NCI-H1694 (cell line): ENCODE measurements at regions not wholly inside any gene's neighbourhood (a gene's known extent, or its start where the extent isn't known, plus 50 kb on each side); places are given as distances from the start of the nearest gene placed in this dataset.
A peak's percentile ranks its signal among the peaks of the same experiment; 100 is the strongest.

ENCODE experiments used
- DNase-seq: peaks from one replicate; lab custom pipeline; 2025; lab: John Stamatoyannopoulos, UW

DNA sequence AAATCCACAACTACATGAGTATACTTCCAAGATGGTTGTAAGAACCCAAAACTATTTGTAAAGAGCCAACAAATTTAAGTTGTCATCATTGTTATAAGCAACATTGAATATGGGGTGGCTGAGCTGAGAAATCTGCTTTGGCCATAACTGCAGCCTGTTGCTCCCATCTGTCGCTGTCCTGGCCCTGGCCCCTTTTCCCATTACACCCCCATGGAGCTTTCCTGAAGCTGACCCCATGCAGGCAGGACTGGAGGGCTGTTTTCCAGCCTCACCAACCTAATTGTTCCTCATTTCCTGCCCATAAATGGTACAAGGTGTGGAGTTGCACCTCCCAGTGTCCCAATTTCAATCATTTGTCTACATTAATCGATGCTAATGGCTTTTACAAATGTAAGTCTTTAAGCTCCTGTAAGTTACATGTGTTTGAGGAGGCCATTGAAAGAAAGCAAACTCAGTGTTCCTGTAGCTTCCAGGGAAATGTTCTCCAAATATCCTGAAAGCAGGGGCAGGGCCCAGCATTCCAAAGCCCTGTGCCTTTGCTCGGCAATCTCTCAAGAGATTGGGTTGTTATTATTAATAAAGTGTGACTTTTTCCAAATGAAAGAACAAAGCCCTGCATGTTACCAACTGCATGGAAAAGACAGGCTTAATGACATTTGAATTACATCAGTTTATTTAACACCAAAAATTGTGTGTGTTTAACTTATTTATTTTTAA, 545.9 kb downstream of the PLPP3 start:
- DNase-seq = no peak

DNA sequence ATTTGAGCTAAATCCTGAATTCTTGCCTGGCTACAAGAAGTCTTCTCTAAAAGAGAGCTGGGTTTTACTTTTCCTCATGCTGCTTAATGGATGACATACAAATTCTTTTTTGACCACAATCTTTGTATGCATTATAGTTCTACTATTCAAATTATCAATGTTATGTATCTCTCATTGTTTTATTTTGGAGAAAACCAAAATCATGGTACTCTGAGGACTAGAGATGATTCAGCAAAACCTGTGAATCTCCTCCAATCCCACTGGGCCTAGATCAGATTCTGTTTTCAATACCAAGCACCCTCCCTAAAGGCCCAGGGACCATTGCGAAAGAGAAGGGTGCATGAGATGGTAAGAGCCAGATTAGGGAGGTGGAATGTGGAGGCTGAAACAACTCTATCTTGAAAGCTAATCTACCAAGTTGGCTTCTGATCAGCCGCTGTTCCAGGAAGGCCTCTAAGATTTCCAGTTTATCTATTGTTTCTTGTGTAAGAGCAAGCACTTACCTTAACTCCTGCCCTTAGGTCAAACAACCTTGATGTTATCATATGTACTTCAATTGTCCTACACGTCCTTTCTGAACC, 547.2 kb downstream of the PLPP3 start:
- no peak for DNase-seq

DNA sequence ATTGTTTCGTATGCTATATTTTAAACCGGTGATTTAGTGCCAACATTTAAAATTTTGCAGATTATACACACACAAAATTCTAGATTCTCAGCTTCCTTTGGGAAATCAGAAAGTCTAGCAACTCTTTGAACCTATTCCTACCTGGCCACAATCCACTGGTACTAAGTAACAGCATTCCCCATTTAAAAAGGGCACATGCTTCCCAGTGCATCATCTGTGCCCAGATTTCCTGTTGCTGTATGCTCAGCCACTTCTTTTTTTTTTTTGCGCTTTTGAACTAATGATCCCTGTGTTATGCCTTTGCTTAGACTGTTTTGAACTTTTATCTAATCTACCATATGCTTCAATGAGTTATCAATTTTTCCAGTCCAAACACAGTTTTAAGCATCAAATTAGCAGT, 548.4 kb downstream of the PLPP3 start:
- no peak for DNase-seq

DNA sequence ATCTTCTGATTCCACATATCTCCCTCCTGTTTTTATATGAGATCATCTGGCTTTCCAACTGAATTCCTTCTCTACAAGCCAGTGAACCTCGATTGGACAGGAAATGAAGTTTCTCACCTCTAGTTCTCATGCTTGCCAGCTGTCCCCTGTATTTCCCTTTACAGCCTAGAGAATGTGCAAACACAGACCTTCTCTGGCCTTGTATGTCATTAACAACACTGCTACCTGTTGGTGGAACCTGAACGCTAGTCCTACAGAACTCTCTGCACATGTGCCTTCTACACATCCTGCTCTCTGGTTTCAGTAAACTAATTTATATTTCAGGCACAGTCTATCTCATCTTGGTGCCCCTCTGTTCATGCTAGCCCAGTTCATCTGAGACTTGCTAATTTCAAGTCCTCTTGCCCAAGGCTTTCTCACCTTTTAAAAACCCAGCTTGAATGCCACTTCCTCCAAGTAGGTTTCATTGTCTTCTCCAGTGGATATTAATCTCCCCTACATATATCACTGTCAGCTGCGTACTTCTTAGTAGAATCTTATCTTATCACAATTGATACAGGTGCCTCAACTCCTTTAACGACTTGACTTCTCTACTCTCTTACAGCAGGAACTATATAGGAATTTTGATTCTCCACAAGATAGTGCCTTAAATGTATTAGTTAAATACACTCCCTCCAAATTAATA, 549.9 kb downstream of the PLPP3 start:
- DNase-seq = no peak

DNA sequence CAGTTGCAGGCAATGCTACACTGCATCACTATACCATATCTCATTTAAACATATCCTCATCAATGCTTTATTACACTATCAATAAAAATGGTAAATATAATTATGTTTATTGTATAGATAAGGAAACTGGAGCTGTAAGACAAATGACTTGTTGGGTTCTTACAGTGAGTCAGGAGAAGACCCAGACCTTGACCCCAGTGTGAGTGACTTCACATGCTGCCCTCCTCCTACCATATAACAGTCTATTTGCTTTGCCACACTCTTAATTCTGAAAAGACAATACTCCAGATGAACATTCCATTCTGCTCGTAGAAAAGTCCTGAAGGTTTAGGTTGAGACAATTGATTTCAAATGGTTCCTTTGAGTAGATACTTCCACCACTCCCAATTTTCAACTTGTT, 550.5 kb downstream of the PLPP3 start:
- no peak for DNase-seq

DNA sequence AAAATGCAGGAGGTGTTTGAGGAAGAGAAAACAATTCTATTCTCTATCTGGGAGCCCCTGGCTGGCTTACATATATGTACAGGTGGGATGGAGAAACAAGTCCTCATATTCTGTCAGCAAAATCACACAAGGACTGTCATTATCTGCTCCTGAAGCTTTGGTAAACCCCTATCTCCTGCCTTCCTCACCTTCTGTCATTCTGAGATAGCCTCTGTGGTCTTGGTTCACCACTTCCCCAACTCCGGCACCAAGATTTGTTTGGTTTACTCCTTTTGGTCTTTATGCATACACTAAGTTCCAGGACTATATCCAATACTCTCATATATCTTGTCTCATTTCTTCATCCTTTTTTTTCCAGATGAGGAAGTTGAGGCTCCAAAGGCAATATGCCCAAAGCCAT, 551.1 kb downstream of the PLPP3 start:
- no peak for DNase-seq

DNA sequence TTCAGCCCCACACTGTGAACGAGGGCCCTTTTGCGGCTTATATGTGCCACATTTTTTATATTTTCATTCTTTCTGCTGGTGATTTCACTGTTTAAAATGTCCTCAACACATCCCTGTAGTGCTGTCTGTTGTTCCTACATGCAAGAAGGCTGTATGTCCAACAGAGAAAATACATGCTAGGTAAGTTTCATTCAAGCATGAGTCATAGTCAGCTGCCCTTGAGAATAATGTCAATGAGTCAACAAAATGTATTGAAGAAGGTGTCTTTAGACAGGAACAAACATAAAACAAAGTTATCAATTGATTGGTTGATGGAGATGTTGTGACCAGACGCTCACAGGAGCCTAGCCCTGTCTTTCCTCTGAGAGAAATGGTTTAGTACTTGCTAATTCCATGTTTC, 553.4 kb downstream of the PLPP3 start:
- no peak for DNase-seq

DNA sequence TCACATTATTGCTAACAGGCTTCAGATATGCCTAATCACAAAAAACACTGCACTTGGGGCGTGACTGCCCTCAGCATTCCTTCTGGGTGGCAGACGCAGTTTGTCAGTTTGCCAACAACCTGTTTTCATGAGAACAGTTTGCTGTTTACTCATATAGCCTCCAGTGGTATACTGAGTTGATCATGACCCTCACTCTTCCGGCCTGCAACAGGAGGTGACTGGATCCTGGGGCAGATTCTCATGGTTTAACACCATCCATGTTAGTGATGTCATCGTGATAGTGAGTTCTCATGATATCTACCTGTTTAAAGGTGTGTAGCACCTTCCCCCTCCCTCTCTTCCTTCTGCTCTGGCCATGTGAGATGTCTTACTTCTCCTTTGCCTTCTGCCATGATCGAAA, 555.2 kb downstream of the PLPP3 start:
- DNase-seq = no peak

DNA sequence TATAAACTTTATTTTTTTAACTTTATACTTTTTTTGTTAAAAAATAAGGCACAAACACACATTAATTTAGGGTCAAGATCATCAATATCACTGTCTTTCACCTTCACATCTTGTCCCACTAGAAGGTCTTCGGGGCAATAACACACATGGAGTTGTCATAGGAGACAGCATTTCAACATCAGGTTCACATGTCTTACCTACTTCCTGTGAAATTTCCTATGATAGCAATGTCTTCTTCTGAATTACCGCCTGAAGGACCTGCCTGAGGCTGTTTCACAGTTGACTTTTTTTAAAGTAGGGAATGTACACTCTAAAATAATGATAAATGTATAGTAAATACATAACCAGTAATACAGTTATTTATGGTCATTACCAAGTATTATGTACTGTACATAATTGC, 559.4 kb downstream of the PLPP3 start:
- DNase-seq = no peak

DNA sequence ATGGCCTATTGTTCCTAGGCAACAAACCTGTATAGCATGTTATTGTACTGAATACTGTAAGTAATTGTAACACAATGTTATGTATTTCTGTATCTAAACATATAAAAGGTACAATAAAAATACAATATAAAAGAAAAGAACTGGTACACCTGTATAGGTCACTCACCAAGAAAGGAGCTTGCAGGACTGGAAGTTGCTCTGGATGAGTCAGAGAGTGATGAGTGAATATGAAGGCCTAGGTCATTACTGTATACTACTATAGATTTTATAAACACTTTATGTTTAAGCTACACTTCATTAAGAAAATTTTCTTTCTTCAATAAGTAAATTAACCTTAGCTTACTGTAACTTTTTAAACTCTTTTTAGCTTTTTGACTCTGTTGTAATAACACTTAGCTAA, 559.9 kb downstream of the PLPP3 start:
- no peak for DNase-seq

DNA sequence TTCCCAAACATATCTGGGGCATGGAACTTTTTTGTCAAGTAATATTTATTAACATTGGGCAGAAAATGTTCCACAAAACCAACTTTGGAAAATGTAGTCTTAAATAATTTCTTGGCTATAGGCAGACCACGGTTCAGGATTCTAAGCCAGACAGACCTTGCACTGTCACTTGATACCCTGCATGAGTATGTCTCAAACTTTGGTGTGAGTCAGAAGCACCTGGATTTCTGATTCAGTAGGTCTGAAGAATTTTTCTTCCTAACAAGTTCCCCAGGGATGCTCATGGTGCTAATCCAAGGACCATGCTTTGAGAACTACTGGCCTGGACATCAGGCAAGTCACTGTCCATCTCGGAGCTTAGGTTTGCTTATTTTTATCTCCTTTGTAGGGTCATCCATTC, 562.0 kb downstream of the PLPP3 start:
- no peak for DNase-seq

DNA sequence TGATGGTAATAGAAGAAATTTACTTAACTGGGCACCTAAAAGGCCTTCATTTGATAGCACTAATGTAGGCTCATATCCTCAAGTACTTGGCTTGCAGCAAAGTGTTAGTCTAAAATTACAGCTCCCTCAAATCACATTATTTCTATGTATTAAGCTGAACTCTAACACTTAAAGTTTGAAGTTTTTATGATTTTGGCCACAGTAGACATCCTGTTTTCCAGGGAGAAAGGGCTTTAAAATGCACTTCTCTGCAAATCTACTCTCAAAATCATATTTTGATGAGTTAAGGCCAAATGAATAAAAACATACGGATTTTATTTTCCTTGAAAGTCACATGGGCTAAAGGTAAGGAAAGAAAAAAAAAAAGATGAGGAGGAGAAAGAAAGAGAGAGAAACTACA, 575.5 kb downstream of the PLPP3 start:
- no peak for DNase-seq

DNA sequence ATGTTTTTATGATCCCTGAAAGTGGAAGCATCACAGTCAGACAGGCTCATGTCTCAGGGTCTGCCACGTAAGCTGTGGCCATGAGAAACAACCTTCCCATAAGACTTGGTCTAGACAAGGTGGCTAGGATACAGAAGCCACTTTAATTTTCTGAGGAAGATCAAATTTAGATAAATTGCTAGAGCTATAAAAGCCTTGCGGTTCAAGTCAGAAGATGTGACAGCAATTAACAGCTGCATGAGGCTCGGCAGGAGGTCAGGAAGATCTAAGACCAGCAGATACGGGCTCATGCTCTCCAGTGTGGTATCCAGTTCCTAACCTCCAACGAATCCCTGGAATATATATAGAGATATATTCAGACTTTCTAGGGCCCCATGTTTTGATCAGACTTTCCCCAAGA, 577.1 kb downstream of the PLPP3 start:
- no peak for DNase-seq

DNA sequence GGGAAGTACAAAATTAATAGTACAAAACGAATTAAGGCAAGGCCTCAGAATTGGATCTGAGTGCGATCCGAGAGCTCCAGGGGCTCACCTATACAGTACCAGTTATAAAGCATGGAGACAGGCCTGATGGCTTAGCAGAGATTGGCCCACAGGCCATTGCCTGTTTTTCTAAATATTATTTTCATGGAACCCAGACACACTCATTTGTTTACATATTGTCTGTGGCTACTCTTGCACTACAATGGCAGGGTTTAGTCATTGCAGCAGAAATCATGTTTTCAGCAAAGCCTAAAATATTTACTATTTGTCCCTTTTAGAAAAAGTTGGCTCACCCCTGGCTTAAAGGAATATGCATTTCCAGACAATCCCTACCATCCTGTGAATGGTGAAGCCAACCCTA, 578.9 kb downstream of the PLPP3 start:
- no peak for DNase-seq

DNA sequence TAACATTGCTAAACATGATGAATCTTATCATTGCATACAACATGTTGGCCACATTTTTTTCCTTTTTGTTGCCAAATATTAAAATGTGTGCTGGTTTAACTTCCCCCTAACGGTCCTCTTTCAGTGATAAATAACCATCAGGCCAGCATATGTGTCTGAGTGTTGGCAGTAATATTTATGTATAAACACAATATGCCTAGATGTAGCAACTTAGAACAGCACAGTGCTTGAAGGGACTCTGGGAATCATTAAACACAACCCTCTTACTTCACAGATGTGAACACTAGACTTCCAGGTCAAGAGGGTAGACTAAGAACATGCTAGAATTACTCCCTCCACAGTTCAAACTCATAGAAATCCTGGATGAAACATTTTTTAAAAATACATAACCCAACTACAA, 581.8 kb downstream of the PLPP3 start:
- peak; percentile 67 for DNase-seq

DNA sequence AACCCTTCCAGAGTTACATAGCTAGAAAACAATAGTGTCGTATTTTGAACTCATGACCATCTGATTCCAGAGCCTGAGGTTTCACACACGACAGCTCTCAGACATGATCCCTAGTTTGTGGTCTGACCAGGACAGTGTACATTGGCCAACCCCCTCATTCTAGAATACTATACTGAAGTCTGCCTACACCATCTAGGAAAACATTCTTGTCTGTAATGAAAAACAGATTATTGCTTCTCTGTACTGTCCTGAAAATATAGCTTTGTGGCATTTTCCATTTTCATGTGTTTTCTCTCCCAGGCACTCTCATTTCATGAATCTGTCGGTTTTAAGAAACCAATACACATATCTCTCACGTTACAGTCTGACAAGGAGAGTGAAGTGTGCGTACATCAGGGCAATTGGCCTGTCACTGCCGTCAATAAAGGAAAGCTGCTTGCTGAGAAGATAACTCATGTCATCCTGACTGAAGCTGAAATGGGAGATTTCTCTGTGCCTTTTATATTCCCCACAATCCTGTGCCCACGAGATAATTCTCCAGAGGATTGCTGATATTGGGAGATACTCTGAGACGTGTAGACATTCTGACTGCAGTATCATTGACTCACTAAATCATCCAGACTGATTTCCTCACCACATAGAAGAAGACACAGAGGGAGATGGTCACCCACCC, 585.6 kb downstream of the PLPP3 start:
- DNase-seq = no peak

DNA sequence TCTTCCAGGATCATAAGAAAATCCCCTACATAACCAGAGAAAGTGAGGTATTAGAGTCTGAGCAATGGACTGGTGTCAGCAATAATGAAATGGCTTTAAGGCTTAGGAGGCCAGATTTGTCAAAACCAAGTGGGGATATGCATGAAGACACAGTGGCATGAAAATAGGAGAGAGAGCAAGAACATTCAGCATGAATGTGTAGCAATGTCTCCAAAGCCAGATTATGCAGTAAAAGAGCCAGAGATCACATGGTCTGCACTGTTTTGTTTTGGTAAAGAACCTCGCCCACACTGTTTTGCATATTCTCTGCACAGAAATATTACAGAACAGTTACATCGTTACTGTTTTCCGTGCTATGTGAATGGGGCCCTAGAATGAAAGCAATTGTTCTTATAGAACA, 589.4 kb downstream of the PLPP3 start:
- no peak for DNase-seq

DNA sequence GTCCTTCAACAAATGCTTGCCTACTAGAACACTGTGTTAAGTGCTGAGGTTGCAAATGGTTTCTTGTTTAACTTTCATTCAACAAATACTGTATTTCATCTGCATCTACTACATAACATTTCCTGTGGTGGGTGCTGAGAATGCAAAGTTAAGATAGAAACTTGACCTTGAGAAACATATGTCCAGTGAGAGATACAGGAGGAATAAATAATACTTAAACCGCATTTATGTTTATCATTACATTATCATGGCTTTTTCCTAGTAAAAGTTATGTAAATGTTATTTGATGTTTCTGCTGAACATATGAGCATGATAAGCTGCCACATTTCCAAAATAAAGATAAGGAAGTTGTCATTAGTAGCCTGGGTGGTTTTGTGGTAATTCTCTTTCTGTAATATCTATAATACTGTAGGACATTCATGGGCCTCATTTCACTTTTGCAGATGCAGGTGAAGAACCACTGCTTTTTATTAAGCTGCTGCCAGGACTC, 590.4 kb downstream of the PLPP3 start:
- no peak for DNase-seq

DNA sequence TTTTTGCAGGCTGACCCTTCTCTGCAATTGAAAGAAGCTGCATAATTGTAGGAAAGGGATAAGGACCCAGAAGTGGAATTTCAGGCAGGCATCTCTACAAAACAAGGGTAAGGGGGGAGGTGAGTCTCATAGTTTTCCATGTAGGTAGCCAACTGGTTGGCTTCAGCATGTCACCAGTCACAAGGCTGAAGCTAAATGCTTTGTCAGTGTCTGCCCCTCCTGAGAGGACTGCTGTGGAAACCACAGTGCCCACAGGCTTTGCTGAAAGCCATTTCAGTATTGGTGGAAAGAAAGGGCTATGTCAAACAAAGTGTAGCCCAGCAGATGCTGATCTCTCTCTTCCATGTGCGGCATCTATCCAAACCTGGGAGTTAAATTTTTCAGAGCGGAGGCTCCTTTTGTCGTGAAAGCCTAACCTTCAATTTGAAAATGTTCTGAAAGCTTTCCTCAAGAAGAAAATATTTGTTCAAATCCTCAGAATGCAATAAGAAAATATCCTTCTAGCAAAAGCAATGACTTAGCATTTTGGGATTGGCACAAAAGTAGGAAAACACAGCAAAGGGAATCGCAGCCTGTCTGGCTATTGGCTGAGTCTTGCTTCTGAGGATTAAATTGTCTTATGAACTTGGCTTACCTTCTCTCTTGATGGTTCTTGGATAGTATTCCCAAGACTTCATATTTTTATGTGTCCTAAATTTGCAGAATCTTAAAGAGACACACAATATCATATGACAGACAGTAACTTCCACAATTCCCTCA, 591.7 kb downstream of the PLPP3 start:
- no peak for DNase-seq

DNA sequence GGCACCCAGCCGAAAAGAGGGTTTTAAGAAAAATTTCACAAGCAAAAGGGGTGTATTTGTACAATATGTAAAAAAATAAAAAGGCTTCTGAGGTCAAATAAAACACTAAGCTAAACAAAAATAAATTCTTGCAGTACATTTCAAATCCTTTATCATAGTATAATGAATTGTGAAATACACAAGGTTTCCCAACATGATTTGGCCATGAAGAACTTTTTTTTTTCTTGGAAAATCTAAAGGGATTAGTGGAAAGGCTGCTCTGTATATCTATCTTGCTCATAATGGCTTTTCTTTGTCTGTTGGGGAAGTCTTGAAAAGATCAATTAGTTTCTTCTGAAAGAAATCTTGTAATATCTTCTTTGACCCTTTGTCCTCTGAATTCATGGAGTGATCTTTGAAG, 593.4 kb downstream of the PLPP3 start:
- DNase-seq = no peak

DNA sequence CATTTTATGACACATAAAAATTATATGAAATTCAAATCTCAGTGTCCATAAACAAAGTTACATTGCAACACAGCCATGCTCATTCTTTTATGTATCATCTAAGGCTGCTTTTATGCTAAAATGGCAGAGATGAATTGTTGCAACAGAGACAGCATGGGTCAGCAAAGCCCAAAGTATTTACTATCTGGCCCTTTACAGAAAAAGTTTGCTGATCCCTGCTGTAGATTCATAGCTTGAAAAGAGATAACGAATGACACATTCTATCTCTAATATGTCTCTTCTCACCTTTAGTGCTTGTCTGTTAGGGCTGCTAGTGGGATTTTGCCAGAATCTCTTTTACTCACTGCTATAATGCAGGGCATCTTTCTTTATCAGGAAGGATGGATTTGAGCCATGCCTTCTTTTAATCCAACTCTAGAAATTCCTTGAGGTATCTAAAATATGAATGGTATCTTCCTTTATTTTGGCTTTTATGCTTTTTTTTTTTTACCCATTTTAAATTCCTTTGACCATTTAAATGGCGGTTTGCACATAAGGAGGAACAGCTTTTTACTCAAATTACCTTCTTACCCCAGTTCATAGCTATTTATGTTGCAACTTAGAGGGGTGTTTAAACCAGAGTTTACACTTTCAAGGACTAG, 598.2 kb downstream of the PLPP3 start:
- no peak for DNase-seq

DNA sequence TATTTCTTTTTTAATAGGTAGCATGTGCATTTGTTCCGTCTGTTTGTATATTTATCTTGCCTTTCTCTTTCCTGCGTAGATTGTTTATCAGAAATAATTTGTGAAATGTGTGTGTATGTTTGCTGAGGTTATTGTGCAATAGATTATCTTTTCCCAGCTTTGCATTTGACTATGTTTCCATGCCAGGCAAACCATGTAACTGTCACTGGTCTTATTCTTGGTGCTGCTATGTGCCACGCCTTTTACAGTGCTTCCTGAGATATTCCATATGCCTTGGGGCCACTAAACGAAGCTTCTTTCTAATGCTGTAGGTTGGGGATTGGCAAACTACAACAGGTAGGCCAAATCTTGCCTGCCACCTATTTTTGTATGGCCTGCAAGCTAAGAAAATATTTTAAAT, 598.8 kb downstream of the PLPP3 start:
- DNase-seq = no peak
